LNCaP clone FGC (cell line): ENCODE measurements at regions not wholly inside any gene's neighbourhood (a gene's known extent, or its start where the extent isn't known, plus 50 kb on each side); places are given as distances from the start of the nearest gene placed in this dataset.
A peak's percentile ranks its signal among the peaks of the same experiment; 100 is the strongest.

Experiments
- DNase-seq: peaks from one replicate; pipeline ENCODE4 v3.0.0-alpha.2; 2011; ENCODE audit warnings: low read depth
- H3K4me3 ChIP-seq: 2 replicates; pipeline ENCODE4 v1.5.1; 2011; ENCODE audit warnings: mild to moderate bottlenecking, low read depth, low read length, control low read depth
- CTCF ChIP-seq: IDR thresholded peaks from 2 replicates; pipeline ENCODE4 v1.5.1; 2012; ENCODE audit warnings: mild to moderate bottlenecking; ENCODE audit not compliant: control insufficient read depth, insufficient read depth; ENCODE audit errors: extremely low read depth

DNA sequence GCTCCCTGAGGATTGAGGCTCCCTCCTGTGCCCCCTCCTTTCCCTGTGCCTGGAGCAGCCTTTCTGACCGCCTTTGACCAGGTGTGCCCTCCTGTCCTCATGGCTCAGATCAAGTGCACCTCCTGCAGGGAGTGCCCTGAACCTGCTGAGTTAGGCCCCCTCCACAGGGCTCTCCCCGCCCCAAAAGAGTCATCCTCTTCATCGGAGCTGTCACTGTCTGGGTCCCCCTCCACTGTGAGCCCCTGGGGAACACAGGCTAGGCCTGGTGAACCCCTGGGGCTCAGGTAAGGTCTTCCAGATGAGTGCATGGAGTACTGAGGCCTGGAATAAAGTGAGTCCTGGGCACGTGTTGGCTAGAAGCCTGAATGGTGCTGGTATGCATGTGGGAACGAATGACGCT is 173.5 kb downstream of the INHBB start:
- no peak overlapping the region for H3K4me3 ChIP-seq
- DNase-seq = no peak
- TF ChIP-seq CTCF = no peak

DNA sequence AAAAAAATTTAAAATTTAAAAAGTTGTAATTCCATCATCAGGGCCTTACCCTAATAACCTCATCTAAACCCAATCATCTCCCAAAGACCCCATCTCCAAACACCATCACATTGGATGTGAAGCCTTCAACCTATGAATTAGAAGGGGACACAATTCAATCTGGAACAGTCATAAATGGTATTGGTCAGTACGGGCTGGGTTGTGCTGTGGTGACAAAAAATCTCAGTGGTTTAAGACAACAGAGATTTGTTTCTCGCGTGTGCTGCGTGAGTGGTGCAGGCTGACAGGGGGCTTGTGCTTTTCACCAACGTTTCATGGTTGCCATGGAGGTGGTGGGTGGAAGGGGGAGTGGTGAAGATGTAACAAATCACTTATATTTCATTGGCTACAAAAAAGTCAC is 174.5 kb downstream of the INHBB start:
- DNase-seq = no peak
- H3K4me3 ChIP-seq = no peak overlapping the region
- no peak for TF ChIP-seq CTCF

GRCh38 chr2:120520929-120521912 is 175.3 kb downstream of the INHBB start:
- no peak for DNase-seq
- peak; percentile 83 for TF ChIP-seq CTCF
- H3K4me3 ChIP-seq = no peak overlapping the region

GRCh38 chr2:120522151-120522751 is 176.3 kb downstream of the INHBB start:
- TF ChIP-seq CTCF = no peak
- no peak for DNase-seq
- H3K4me3 ChIP-seq = no peak overlapping the region

- no peak for TF ChIP-seq CTCF
- DNase-seq = no peak
- no peak overlapping the region for H3K4me3 ChIP-seq
Measured at GRCh38 chr2:120523766-120524165, 177.8 kb downstream of the INHBB start.

- DNase-seq = no peak
- no peak for TF ChIP-seq CTCF
- no peak overlapping the region for H3K4me3 ChIP-seq
Measured at GRCh38 chr2:120524174-120524573, 178.2 kb downstream of the INHBB start.
